GM23248 (cell line): ENCODE measurements at regions not wholly inside any gene's neighbourhood (a gene's known extent, or its start where the extent isn't known, plus 50 kb on each side); places are given as distances from the start of the nearest gene placed in this dataset.
"Not testable (repeated sequence)": the region's sequence is repeated elsewhere in the genome, so short reads cannot be mapped to it uniquely, and the experiment has no call there.

Experiments
- DNase-seq: peaks from one replicate; pipeline ENCODE4 v3.0.0-alpha.2; 2015
- H2AFZ ChIP-seq: fragments of 200-600 bp; sonication (generic); 2 replicates; pipeline ENCODE4 v1.6.1; 2016; ENCODE audit warnings: antibody characterized with exemption
- H3F3A ChIP-seq: fragments of 200-600 bp; sonication (generic); 2 replicates; pipeline ENCODE4 v1.6.1; 2016; ENCODE audit warnings: mild to moderate bottlenecking, antibody characterized with exemption, mixed run types; ENCODE audit not compliant: insufficient read depth
- H3K27ac ChIP-seq: fragments of 200-600 bp; sonication (generic); 2 replicates; pipeline ENCODE4 v1.5.1; 2016; ENCODE audit warnings: mild to moderate bottlenecking
- H3K27me3 ChIP-seq: fragments of 200-600 bp; sonication (generic); replicated peaks from 2 replicates; pipeline ENCODE4 v1.6.1; 2016; ENCODE audit warnings: mild to moderate bottlenecking; ENCODE audit not compliant: insufficient read depth
- H3K36me3 ChIP-seq: fragments of 200-600 bp; sonication (generic); 2 replicates; pipeline ENCODE4 v1.6.1; 2016; ENCODE audit warnings: low read depth, mild to moderate bottlenecking
- H3K4me1 ChIP-seq: fragments of 200-600 bp; sonication (generic); 2 replicates; pipeline ENCODE4 v1.6.1; 2016; ENCODE audit warnings: mild to moderate bottlenecking; ENCODE audit not compliant: insufficient read depth
- H3K4me2 ChIP-seq: fragments of 200-600 bp; sonication (generic); one replicate; pipeline ENCODE4 v1.6.1; 2016; ENCODE audit warnings: mild to moderate bottlenecking; ENCODE audit not compliant: unreplicated experiment
- H3K4me3 ChIP-seq: fragments of 200-600 bp; sonication (generic); 2 replicates; pipeline ENCODE4 v1.5.1; 2016; ENCODE audit warnings: mild to moderate bottlenecking
- H3K79me2 ChIP-seq: fragments of 200-600 bp; sonication (generic); 2 replicates; pipeline ENCODE4 v1.6.1; 2016; ENCODE audit warnings: mild to moderate bottlenecking; ENCODE audit not compliant: insufficient read depth
- H3K9ac ChIP-seq: fragments of 200-600 bp; sonication (generic); 2 replicates; pipeline ENCODE4 v1.6.1; 2016; ENCODE audit warnings: mild to moderate bottlenecking
- H3K9me2 ChIP-seq: fragments of 200-600 bp; sonication (generic); 2 replicates; pipeline ENCODE4 v1.6.1; 2016; ENCODE audit warnings: mixed run types, mild to moderate bottlenecking, moderate library complexity; ENCODE audit not compliant: insufficient read depth
- H3K9me3 ChIP-seq: fragments of 200-600 bp; sonication (generic); one replicate; pipeline ENCODE4 v1.6.1; 2017; ENCODE audit warnings: low read depth
- H4K20me1 ChIP-seq: fragments of 200-600 bp; sonication (generic); 2 replicates; pipeline ENCODE4 v1.6.0; 2016; ENCODE audit not compliant: insufficient read depth
- EZH2 ChIP-seq: fragments of 200-600 bp; sonication (generic); IDR thresholded peaks from 2 replicates; pipeline ENCODE4 v1.6.1; 2018; ENCODE audit warnings: antibody characterized with exemption, mild to moderate bottlenecking; ENCODE audit not compliant: insufficient read depth, poor library complexity, severe bottlenecking
- EZH2phosphoT487 ChIP-seq: fragments of 200-600 bp; sonication (generic); IDR thresholded peaks from 2 replicates; pipeline ENCODE4 v1.6.1; 2018; ENCODE audit warnings: antibody characterized with exemption, moderate library complexity, mild to moderate bottlenecking, low read depth; ENCODE audit not compliant: insufficient read depth
- WGBS, 2 experiments: methylation state at CpG; one replicate each; pipeline ENCODE4 v1.1.6; 2015 to 2017; ENCODE audit warnings: low lambda C conversion rate in 2 of 2, low coverage in 1 of 2; ENCODE audit errors: missing lambda C conversion rate in 2 of 2; 5-methylcytosine and 5-hydroxymethylcytosine counted together
- in situ Hi-C: fragments of 300-500 bp; cut with MboI; formaldehyde crosslinking; loops from 2 replicates; pipeline ENCODE4 v1.15.0; 2020

DNA sequence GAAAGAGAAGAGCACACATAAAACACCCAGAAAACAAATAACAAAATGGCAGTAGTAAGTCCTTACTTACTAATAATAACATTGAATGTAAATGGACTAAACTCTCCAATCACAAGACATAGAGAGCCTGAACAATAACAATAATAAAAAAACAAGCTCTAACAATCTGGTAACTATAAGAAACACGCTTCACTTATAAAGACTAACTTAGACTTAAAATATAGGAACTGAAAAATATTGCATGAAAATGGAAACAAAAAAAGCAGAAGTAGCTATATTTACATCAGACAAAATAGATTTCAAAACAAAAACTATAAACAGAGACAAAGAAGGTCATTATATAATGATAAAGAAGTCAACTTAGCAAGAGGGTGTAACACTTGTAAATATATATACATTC is 83.1 kb upstream of the LYPLAL1 start:
- Histone ChIP-seq H3K4me1 (peaks cover 45% of the 10 kb centered on the region), H3K27me3 (no peaks in the 10 kb centered on the region), H3F3A (peaks cover 12% of the 10 kb centered on the region), H3K79me2 (no peaks in the 10 kb centered on the region), H2AFZ (no peak overlapping the region), H3K9me3 (no peaks in the 10 kb centered on the region), H3K9me2 (no peaks in the 10 kb centered on the region; the same call in 1 of the 2 replicates), H3K9ac (no peak overlapping the region), H4K20me1 (no peaks in the 10 kb centered on the region), H3K36me3 (no peaks in the 10 kb centered on the region), H3K27ac (no peak overlapping the region), H3K4me2 (no peak overlapping the region), H3K4me3 (no peak overlapping the region)
- 97 to 100% methylated on average over 1 of the region's 1 CpG for WGBS, 2 experiments
- DNase-seq, result no peak
- TF ChIP-seq EZH2 (no peak), EZH2phosphoT487 (no peak)
- in situ Hi-C loops, result no loop called here

DNA sequence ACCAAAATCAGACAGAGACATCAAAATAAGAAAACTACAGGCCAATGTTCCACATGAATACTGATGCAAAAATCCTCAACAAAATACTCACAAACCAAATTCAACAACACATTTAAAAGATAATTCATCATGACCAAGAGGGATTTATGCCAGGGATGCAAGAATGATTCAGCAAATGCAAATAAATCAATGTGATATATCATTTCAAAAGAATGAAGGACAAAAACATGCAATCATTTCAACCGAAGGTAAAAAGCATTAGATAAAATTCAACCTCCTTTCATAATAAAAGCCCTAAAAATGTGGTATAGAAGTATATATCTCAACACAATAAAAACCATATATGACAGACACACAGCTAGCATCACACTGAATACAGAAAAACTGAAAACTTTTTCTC is 81.5 kb upstream of the LYPLAL1 start:
- Histone ChIP-seq H3K9me2 (no peaks in the 10 kb centered on the region; the same call in 1 of the 2 replicates), H3K79me2 (no peaks in the 10 kb centered on the region), H4K20me1 (no peaks in the 10 kb centered on the region), H3K27ac (no peak overlapping the region), H3K36me3 (no peaks in the 10 kb centered on the region), H3K9me3 (no peaks in the 10 kb centered on the region), H3K4me2 (peak overlapping the region; percentile 6), H3F3A (peaks cover 8% of the 10 kb centered on the region; the same call in 1 of the 2 replicates), H3K9ac (no peak overlapping the region), H3K4me1 (peaks cover 29% of the 10 kb centered on the region), H3K27me3 (no peaks in the 10 kb centered on the region), H3K4me3 (no peak overlapping the region), H2AFZ (no peak overlapping the region)
- peak; percentile 33 for DNase-seq
- TF ChIP-seq EZH2 (no peak), EZH2phosphoT487 (no peak)
- in situ Hi-C loops, result no loop called here
- 0 to 5% methylated on average over 1 of the region's 1 CpG for WGBS, 2 experiments

DNA sequence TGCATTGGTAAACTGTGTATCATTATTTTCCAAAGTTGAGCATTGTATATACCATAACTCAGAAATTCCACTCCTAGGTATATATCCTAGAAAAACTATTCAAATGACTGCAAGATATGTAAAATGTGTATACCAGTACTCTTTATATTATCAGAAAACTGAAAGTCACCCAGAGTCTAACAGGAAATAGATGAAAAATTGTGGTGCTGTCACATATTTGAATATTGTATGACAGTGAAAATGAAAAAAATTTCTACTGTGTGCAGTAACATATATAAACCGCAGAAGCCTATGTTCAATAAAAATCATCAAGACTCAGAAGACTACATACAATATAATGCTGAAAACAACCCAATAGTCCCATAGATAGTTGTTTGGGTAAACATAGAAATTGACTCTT is 74.4 kb upstream of the LYPLAL1 start:
- WGBS, 2 experiments, result 36 to 56% methylated on average over 1 of the region's 1 CpG

DNA sequence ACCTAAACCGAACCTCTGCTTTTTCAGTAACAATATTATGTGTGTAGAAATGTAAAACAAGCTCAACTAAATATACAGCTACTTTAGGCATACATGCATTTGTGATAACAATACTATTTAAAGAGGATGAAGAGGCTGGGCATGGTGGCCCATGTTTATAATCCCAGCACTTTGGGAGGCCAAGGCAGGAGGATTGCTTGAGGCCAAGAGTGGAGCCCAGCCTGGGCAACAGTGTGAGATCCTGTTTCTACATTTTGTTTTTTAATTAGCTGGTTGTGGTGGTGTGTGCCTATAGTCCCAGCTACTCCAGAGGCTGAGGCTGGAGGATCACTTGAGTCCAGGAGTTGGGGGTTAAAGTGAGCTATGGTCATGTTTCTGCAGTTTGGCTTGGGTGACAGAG is 73.6 kb upstream of the LYPLAL1 start:
- Histone ChIP-seq H3K9me3 (no peaks in the 10 kb centered on the region), H3K36me3 (no peaks in the 10 kb centered on the region), H3K9me2 (no peaks in the 10 kb centered on the region), H3K27me3 (no peaks in the 10 kb centered on the region), H3K9ac (no peak overlapping the region), H3K4me3 (no peak overlapping the region), H3K4me1 (no peaks in the 10 kb centered on the region), H3K79me2 (no peaks in the 10 kb centered on the region), H3F3A (no peaks in the 10 kb centered on the region), H3K4me2 (no peak overlapping the region), H3K27ac (no peak overlapping the region), H2AFZ (no peak overlapping the region), H4K20me1 (no peaks in the 10 kb centered on the region)
- in situ Hi-C loops, result no loop called here
- WGBS, 2 experiments, result 33 to 37% methylated on average over 1 of the region's 1 CpG
- no peak for TF ChIP-seq EZH2
- TF ChIP-seq EZH2phosphoT487, result no peak
- DNase-seq, result no peak

More for the DNA sequence above, 74.4 kb upstream of the LYPLAL1 start:
- TF ChIP-seq EZH2, result no peak
- TF ChIP-seq EZH2phosphoT487, result no peak
- Histone ChIP-seq H2AFZ (no peak overlapping the region), H3K9me3 (no peaks in the 10 kb centered on the region), H3F3A (no peaks in the 10 kb centered on the region), H3K4me2 (no peak overlapping the region), H3K36me3 (no peaks in the 10 kb centered on the region), H3K9me2 (no peaks in the 10 kb centered on the region), H4K20me1 (no peaks in the 10 kb centered on the region), H3K9ac (no peak overlapping the region), H3K4me3 (no peak overlapping the region), H3K4me1 (no peaks in the 10 kb centered on the region), H3K27me3 (no peaks in the 10 kb centered on the region), H3K27ac (no peak overlapping the region), H3K79me2 (no peaks in the 10 kb centered on the region)
- no peak for DNase-seq
- in situ Hi-C loops, result no loop called here

DNA sequence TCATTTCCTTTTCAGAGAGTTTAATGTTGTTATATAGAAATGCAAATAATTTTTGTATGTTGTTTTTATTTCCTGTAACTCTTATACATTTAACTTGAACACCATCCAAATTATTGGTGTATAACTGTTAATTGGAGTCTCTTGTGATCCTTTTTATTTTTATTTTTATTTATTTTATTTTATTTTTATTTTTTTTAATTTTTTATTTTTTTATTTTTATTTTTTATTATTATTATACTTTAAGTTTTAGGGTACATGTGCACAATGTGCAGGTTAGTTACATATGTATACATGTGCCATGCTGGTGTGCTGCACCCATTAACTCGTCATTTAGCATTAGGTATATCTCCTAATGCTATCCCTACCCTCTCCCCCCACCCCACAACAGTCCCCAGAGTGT is 71.2 kb upstream of the LYPLAL1 start:
- in situ Hi-C loops, H3K27ac ChIP-seq, H3K79me2 ChIP-seq, H3F3A ChIP-seq, DNase-seq, H3K27me3 ChIP-seq, H2AFZ ChIP-seq, H3K4me3 ChIP-seq, H3K9ac ChIP-seq, H4K20me1 ChIP-seq, H3K4me1 ChIP-seq, H3K9me3 ChIP-seq, H3K36me3 ChIP-seq, H3K4me2 ChIP-seq, H3K9me2 ChIP-seq: not testable (repeated sequence)
- 58 to 67% methylated on average over 1 of the region's 1 CpG for WGBS, 2 experiments
